Activated T-helper 1 cell treated with Interleukin-2 at 50 U/mL for 16 hours (primary cell): ENCODE measurements at regions not wholly inside any gene's neighbourhood (a gene's known extent, or its start where the extent isn't known, plus 50 kb on each side); places are given as distances from the start of the nearest gene placed in this dataset.
"Not testable (repeated sequence)": the region's sequence is repeated elsewhere in the genome, so short reads cannot be mapped to it uniquely, and the experiment has no call there.

Experiments used
- DNase-seq: peaks from one replicate; pipeline ENCODE4 v3.0.0-alpha.2; 2020; ENCODE audit warnings: low read depth

- DNase-seq = no peak
These were observed 633.2 kb upstream of the FAM174A start for GRCh38 chr5:99901972-99902371.

GRCh38 chr5:99900302-99900852, 634.8 kb upstream of the FAM174A start:
- DNase-seq = no peak

GRCh38 chr5:99879791-99880511, 655.2 kb upstream of the FAM174A start:
- no peak for DNase-seq

DNA sequence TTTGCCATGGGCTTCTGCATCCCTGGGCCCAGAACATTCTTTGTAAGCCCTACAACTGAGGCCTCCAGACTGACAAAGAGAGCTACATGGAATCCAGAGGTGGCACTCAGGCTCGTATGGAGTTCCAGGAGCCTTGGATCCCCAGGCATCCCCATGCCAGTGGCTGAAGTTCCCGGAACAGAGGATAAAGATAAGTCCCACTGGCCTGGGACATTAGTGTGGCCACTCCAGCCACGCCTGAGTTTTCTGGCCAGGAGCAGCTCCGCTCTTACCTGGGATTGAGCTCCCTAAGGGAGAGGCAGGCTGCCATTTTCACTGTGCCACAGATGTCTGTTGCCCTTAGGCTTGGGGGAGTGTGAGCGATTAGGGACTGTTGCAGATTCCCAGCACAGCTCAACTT, 656.3 kb upstream of the FAM174A start:
- DNase-seq = no peak

GRCh38 chr5:99866740-99867139, 668.4 kb upstream of the FAM174A start:
- DNase-seq = no peak

DNA sequence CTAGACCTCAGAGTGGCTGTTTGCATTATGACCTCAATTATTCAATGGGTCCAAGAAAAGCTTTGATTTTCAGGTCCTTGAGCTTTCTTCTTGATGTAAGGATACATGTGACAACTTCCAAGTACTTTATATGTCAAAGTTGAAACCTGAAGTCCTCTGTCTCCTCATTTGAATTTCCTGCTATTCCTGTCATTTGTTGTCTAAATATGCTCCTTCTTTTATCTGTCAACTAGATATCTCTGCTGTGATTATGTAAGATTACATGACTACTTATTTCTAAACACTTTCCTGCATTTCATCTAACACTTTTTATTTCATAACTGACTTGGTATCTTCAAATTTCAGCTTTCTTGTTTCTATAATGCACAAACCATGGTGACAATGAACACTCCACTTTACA, 670.0 kb upstream of the FAM174A start:
- DNase-seq = no peak

DNA sequence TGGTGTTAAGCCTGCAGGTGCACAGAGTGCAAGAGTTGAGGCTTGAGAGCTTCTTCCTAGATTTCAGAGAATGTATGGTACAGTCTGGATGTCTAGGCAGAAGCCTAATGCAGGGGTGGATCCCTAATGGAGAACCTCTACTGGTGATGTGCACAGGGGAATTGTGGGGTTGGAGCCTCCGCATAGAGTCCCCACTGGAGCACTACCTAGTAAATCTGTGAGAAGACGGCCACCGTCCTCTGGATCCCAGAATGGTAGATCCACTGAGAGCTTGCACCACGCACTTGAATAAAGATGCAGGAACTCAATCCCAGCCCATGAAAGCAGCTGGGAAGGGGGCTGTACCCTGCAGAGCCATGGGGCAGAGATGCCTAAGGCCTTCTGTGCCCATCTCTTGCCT, 699.4 kb upstream of the FAM174A start:
- DNase-seq = no peak

- DNase-seq = no peak
These were observed 708.0 kb upstream of the FAM174A start for GRCh38 chr5:99827136-99827535.

DNA sequence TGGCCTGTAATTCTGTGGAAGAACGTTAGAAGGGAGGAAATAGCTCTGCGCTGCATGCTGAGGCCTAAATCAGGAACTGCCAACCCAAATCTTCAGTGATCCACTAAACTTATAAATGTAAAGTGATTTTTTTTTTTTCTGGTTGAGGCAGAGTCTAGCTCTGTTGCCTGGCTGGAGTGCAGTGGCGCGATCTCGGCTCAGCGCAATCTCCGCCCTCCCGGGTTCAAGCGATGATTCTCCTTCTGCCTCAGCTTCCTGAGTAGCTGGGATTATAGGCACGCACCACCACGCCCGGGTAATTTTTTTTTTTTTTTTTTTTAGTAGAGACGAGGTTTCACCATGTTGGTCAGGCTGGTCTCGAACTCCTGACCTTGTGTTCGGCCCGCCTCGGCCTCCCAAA, 717.4 kb upstream of the FAM174A start:
- DNase-seq = no peak

- DNase-seq = no peak
These were observed 720.7 kb upstream of the FAM174A start for GRCh38 chr5:99814321-99815063.

DNA sequence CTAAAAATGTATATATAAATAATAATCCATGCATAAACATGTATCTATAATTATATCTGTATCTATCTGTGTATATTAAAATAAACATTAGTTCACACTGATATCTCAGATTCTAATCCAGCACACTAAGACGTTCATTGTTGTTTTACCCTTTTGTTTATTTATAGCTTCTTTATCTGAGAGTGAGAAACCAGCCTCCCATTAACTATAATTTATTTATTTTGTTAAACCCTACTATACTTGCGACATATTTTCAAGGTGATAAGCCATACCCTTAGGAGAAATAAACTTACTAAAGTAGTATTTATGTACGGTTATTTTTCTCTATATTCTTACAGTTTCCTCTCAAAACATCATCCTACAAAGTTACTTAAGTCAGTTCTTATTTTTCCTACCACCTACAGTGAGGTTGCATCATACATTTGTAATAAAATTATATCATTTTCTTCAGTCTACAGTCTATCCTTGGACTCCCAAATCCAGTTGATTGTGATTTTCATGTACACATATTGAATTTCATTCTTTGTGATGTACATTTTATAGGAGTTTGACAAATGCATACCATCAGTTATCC, 726.4 kb upstream of the FAM174A start:
- no peak for DNase-seq

DNA sequence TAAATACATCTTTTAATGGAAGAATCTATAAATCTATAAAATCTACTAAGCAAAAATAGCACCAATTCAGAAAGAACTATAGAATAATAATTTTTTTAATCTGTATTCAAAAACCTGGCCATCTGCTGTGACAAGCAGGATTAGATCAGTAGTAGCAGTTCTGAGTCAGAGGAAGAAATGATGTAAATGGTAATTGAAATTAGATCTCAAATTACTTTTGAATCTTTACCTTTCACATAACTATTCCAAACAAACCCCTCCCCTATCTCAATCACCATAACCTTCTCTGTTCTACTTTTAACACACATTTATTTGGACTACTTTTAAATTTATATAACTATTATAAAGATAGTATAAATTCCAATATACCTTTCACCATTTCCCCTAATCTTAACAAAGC, 727.8 kb upstream of the FAM174A start:
- no peak for DNase-seq

DNA sequence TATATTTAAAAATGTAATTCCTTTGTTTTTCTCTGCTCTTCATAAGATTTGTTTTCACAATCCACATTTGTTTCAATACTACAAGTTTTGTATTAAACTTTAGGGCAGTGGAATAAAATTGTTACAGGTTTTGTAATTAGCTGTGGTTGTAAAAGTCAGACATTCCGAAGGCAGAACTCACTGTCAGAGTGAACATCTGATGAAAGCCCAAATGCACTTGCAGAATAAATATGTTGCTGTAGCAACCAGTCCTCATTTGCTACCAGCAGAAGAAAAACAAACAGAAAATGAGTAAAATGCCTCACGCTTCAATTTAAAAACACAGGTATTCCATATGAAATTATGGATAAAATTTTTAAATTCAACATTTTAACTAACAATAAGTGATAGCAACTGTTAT, 740.1 kb upstream of the FAM174A start:
- DNase-seq = no peak

- DNase-seq = no peak
These were observed 746.7 kb upstream of the FAM174A start for GRCh38 chr5:99788482-99788881.

DNA sequence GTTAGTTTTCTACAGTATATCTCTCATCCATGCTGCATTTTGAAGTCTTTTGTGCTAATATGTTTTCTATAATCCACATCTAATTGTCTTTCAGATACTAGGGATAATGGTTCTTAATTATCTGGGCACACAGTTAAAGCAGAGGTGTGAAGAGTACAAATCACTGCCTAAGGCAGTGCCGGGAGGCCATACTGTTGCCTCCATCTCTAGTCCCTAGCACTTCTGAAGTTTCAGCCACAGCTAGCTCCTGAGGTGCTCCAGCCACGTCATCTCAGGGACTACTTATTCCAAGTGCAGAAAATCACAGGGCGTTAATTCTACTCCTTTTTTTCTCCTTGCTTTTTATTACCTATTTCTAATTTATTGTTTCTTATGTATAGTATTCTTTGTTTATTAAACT, 760.0 kb upstream of the FAM174A start:
- DNase-seq = no peak

- DNase-seq = no peak
These were observed 761.9 kb upstream of the FAM174A start for GRCh38 chr5:99773290-99773689.

DNA sequence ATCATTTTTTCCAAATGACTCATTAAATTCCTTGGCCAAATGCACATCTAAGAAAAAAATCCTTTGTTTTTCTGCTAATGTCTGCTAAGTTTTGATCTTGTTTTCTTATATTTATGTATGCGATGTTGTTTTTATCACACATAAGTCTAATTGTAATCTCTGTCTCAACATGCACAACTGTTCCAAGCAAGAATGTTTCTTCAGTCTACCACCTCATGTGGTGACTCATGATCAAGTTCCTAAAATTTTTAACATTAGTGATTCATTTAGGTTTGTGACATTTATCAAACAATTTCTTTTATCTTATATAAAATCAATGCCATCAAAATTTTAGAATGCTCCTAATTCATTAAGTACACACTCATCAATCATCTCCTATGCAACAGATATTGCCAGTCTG, 763.9 kb upstream of the FAM174A start:
- no peak for DNase-seq

- no peak for DNase-seq
These were observed 770.2 kb upstream of the FAM174A start for GRCh38 chr5:99765011-99765410.

DNA sequence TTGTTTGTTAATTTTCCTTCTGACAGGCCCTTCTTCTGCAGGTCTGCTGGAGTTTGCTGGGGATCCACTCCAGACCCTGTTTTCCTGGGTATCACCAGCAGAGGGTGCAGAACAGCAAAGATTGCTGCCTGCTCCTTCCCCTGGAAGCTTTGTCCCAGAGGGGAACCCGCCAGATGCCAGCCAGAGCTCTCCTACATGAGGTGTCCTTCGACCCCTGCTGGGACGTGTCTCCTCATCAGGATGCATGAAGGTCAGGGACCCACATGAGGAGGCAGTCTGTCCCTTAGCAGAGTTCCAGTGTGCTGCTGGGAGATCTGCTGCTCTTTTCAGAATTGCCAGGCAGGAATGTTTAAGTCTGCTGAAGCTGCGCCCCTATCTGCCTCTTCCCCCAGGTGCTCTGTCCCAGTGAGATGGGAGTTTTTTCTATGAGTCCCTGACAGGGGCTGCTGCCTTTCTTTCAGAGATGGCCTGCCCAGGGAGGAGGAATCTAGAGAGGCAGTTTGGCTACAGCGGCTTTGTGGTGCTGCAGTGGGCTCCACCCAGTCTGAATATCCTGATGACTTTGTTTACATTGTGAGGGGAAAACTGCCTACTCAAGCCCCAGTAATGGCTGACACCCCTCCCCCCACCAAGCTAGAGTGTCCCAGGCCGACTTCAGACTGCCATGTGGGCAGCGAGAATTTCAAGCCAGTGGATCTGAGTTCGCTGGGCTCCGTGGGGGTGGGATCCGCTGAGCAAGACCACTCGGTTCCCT, 772.0 kb upstream of the FAM174A start:
- no peak for DNase-seq

DNA sequence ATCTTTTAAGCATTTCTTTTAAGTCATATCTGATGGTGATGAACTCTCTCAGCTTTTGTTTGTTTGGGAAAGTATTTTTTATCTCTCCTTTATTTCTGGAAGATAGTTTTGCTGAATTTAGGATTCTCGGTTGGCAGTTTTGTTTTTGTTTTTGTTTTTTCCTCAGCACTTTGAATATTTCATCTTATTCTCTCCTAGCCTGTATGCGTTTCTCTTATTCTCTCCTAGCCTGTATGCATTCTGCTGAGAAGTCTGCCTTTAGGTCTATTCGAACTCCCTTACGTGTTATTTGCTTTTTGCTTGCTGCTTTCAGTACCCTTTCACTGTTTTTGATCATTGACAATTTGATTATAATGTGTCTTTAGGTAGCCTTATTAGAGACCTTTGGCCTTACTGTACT, 787.8 kb upstream of the FAM174A start:
- DNase-seq = no peak

DNA sequence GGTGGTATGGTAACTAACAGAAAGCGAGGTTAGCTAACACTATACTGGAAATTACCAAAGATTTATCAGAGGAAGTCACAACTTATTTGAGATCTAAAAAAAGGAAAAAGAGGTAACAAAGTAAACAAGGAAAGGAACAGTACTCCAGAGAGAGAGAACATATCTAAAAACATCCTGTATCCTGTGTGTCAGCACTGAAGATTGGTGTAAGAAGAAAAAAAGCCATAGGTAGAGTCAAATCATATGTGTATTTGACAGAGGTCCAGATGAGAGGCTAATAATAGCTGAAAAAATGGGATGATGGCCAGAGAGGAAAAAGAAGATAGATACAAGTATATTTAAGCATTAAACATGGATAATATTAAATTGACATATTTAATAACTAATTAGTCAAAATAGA, 802.0 kb upstream of the FAM174A start:
- DNase-seq = not testable (repeated sequence)

DNA sequence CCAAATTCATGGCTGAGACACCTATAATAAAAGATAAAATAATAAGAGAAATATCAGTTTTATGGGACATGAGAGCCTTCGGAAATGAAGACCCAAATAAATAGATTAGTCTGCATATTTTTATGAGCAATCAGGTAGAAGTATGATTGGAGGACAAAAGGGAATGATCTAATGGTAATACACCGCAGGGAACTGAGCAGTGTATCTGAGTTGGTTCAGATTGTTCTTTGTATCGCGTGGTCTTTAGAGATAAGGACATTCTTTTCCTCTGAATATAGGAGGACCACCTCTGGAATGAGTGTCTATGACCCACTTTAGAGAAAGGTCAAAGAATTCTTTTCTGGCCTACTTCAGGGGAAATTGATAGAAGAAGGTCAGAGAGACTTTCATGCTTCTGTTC, 801.8 kb upstream of the CHD1 start:
- not testable (repeated sequence) for DNase-seq
